SK-N-SH (cell line): ENCODE measurements at regions not wholly inside any gene's neighbourhood (a gene's known extent, or its start where the extent isn't known, plus 50 kb on each side); places are given as distances from the start of the nearest gene placed in this dataset.

Source experiments
- CTCF ChIA-PET: fragments of 300-600, 350-600 bp; formaldehyde crosslinking; extraction: SDS; loops from one replicate; lab custom pipeline; 2021; lab: Yijun Ruan, JAX
- POLR2A ChIA-PET: fragments of 350-600 bp; sonication (Branson Sonifier 250); formaldehyde crosslinking; extraction: SDS; loops from one replicate; lab custom pipeline; 2020; ENCODE audit warnings: antibody characterized with exemption, inconsistent platforms; lab: Yijun Ruan, JAX
- DNase-seq: peaks from one replicate; pipeline ENCODE4 v3.0.0; 2012
- H2AFZ ChIP-seq: fragments of 200-600 bp; sonication (generic); 2 replicates; pipeline ENCODE4 v1.8.1; 2016; ENCODE audit warnings: antibody characterized with exemption, mild to moderate bottlenecking, low read depth
- H3F3A ChIP-seq: fragments of 200-600 bp; sonication (generic); replicated peaks from 2 replicates; pipeline ENCODE3; 2016; ENCODE audit warnings: antibody characterized with exemption, mild to moderate bottlenecking; ENCODE audit not compliant: insufficient read depth
- H3K27ac ChIP-seq, 2 experiments: fragments of 200-500 bp in 1 of 2; fragments of 200-600 bp in 1 of 2; sonication (Bioruptor generic) in 1 of 2; sonication (generic), shearing (Covaris generic) in 1 of 2; 2 replicates each; pipeline versions ENCODE4 v1.5.1 to v1.6.1; 2014 to 2016; ENCODE audit warnings: low read depth in 2 of 2, inconsistent platforms in 1 of 2, low read length in 1 of 2, mild to moderate bottlenecking in 1 of 2, mixed read lengths in 1 of 2
- H3K27me3 ChIP-seq: fragments of 200-600 bp; sonication (generic), shearing (Covaris generic); 2 replicates; pipeline ENCODE4 v1.6.1; 2016; ENCODE audit warnings: mixed run types; ENCODE audit not compliant: insufficient read depth
- H3K36me3 ChIP-seq, 2 experiments: fragments of 200-500 bp in 1 of 2; fragments of 200-600 bp in 1 of 2; sonication (Bioruptor generic) in 1 of 2; sonication (generic) in 1 of 2; replicated peaks in 1 of 2; 2 replicates each; pipeline versions ENCODE3 to v1.5.1; 2014 to 2016; ENCODE audit warnings: low read length in 1 of 2, mild to moderate bottlenecking in 1 of 2; ENCODE audit not compliant: insufficient read depth in 2 of 2, control insufficient read depth in 1 of 2
- H3K4me1 ChIP-seq, 2 experiments: fragments of 200-500 bp in 1 of 2; fragments of 200-600 bp in 1 of 2; sonication (Bioruptor generic) in 1 of 2; sonication (generic), shearing (Covaris generic) in 1 of 2; 2 replicates each; pipeline versions ENCODE4 v1.5.1 to v1.6.1; 2014 to 2016; ENCODE audit warnings: low read depth in 1 of 2, low read length in 1 of 2, mixed run types in 1 of 2; ENCODE audit not compliant: insufficient read depth in 2 of 2, control insufficient read depth in 1 of 2
- H3K4me2 ChIP-seq: fragments of 200-600 bp; sonication (generic), shearing (Covaris generic); 2 replicates; pipeline ENCODE4 v1.6.1; 2017; ENCODE audit warnings: mixed run types
- H3K4me3 ChIP-seq, 2 experiments: fragments of 200-500 bp in 1 of 2; fragments of 200-600 bp in 1 of 2; sonication (Bioruptor generic) in 1 of 2; sonication (generic), shearing (Covaris generic) in 1 of 2; 2 replicates each; pipeline versions ENCODE4 v1.5.1 to v1.8.1; 2014 to 2016; ENCODE audit warnings: low read depth in 2 of 2, inconsistent platforms in 1 of 2, low read length in 1 of 2, mild to moderate bottlenecking in 1 of 2, mixed read lengths in 1 of 2, moderate library complexity in 1 of 2
- H3K79me2 ChIP-seq: fragments of 200-600 bp; sonication (generic); 2 replicates; pipeline ENCODE4 v1.8.1; 2017; ENCODE audit warnings: mild to moderate bottlenecking; ENCODE audit not compliant: insufficient read depth
- H3K9ac ChIP-seq: fragments of 200-600 bp; sonication (generic); 2 replicates; pipeline ENCODE4 v1.6.1; 2017; ENCODE audit warnings: mixed run types
- H3K9me2 ChIP-seq: fragments of 200-600 bp; sonication (generic); 2 replicates; pipeline ENCODE4 v1.6.1; 2017; ENCODE audit warnings: mixed run types
- H3K9me3 ChIP-seq: fragments of 200-600 bp; sonication (generic); 2 replicates; pipeline ENCODE4 v1.6.1; 2017; ENCODE audit warnings: mixed run types, mild to moderate bottlenecking, moderate library complexity
- H4K20me1 ChIP-seq: fragments of 200-600 bp; sonication (generic); 2 replicates; pipeline ENCODE4 v1.6.1; 2017; ENCODE audit warnings: mild to moderate bottlenecking, mixed run types; ENCODE audit not compliant: insufficient read depth
- CHD2 ChIP-seq: fragments of 150-350 bp; IDR thresholded peaks from 2 replicates; pipeline ENCODE4 v1.6.1; 2018; ENCODE audit warnings: low read length; ENCODE audit not compliant: partially characterized antibody
- CTCF ChIP-seq: fragments of 200-600 bp; sonication (generic); IDR thresholded peaks from 2 replicates; pipeline ENCODE4 v1.6.1; 2017; ENCODE audit warnings: antibody characterized with exemption, mild to moderate bottlenecking, moderate library complexity
- EP300 ChIP-seq, 2 experiments: IDR thresholded peaks; 2 replicates each; pipeline versions ENCODE4 v1.4.0 to v1.6.1; 2012; ENCODE audit warnings: borderline replicate concordance in 1 of 2, low read depth in 1 of 2, low read length in 1 of 2
- EZH2phosphoT487 ChIP-seq: fragments of 200-600 bp; sonication (generic); IDR thresholded peaks from 2 replicates; pipeline ENCODE4 v1.6.1; 2017; ENCODE audit warnings: low read depth, mixed run types, mild to moderate bottlenecking, antibody characterized with exemption, moderate library complexity, borderline replicate concordance
- FOSL2 ChIP-seq: IDR thresholded peaks from 2 replicates; pipeline ENCODE4 v1.4.0; 2012; ENCODE audit warnings: low read depth, mild to moderate bottlenecking, moderate library complexity, borderline replicate concordance
- FOXJ3 ChIP-seq: sonication (generic); formaldehyde crosslinking; IDR thresholded peaks from 2 replicates; pipeline ENCODE4 v1.5.1; 2020; ENCODE audit warnings: mild to moderate bottlenecking, missing genetic modification reagents
- FOXM1 ChIP-seq: IDR thresholded peaks from 2 replicates; pipeline ENCODE4 v1.4.0; 2012; ENCODE audit warnings: low read depth, mild to moderate bottlenecking
- GABPA ChIP-seq: IDR thresholded peaks from 2 replicates; pipeline ENCODE4 v1.4.0; 2012; ENCODE audit warnings: low read depth, mild to moderate bottlenecking
- GATA2 ChIP-seq: sonication (generic); formaldehyde crosslinking; IDR thresholded peaks from 2 replicates; pipeline ENCODE4 v1.5.0; 2020; ENCODE audit warnings: mild to moderate bottlenecking, missing genetic modification reagents
- IRF3 ChIP-seq: fragments of 150-350 bp; IDR thresholded peaks from 2 replicates; pipeline ENCODE4 v1.6.1; 2016; ENCODE audit warnings: mild to moderate bottlenecking, low read depth, low read length
- MEF2A ChIP-seq: IDR thresholded peaks from 2 replicates; pipeline ENCODE4 v1.4.0; 2012; ENCODE audit warnings: low read depth, borderline replicate concordance
- MXI1 ChIP-seq: IDR thresholded peaks from 2 replicates; pipeline ENCODE4 v1.6.1; 2012; ENCODE audit warnings: mild to moderate bottlenecking, low read depth, low read length, improper control_type of control experiment
- NFIC ChIP-seq: IDR thresholded peaks from 2 replicates; pipeline ENCODE4 v1.4.0; 2012; ENCODE audit warnings: borderline replicate concordance
- NRF1 ChIP-seq: IDR thresholded peaks from 2 replicates; pipeline ENCODE4 v1.6.1; 2012; ENCODE audit warnings: low read depth, mild to moderate bottlenecking, low read length
- PBX3 ChIP-seq: IDR thresholded peaks from 2 replicates; pipeline ENCODE4; 2012
- POLR2AphosphoS5 ChIP-seq: IDR thresholded peaks from 2 replicates; pipeline ENCODE4 v1.6.1; 2012; ENCODE audit warnings: low read depth, low read length
- RAD21 ChIP-seq: IDR thresholded peaks from 2 replicates; pipeline ENCODE4 v1.6.1; 2012; ENCODE audit warnings: mild to moderate bottlenecking, low read length
- RFX5 ChIP-seq: IDR thresholded peaks from 2 replicates; pipeline ENCODE4 v1.6.1; 2012; ENCODE audit warnings: mild to moderate bottlenecking, improper control_type of control experiment, low read length
- RXRA ChIP-seq: IDR thresholded peaks from 2 replicates; pipeline ENCODE4 v1.4.0; 2012; ENCODE audit warnings: low read depth, mild to moderate bottlenecking, borderline replicate concordance
- SMC3 ChIP-seq: IDR thresholded peaks from 2 replicates; pipeline ENCODE4 v1.6.1; 2012; ENCODE audit warnings: low read depth, low read length, improper control_type of control experiment
- TCF12 ChIP-seq: IDR thresholded peaks from 2 replicates; pipeline ENCODE4 v1.4.0; 2012
- TEAD4 ChIP-seq: IDR thresholded peaks from 2 replicates; pipeline ENCODE4 v1.4.0; 2012; ENCODE audit warnings: mild to moderate bottlenecking, borderline replicate concordance; ENCODE audit not compliant: insufficient read depth
- USF1 ChIP-seq: IDR thresholded peaks from 2 replicates; pipeline ENCODE4 v1.4.0; 2012; ENCODE audit warnings: low read depth, borderline replicate concordance
- USF2 ChIP-seq: fragments of 150-350 bp; IDR thresholded peaks from 2 replicates; pipeline ENCODE4 v1.6.1; 2017; ENCODE audit warnings: antibody characterized with exemption, low read length, low read depth, borderline replicate concordance
- YY1 ChIP-seq: IDR thresholded peaks from 2 replicates; pipeline ENCODE4 v1.4.0; 2012; ENCODE audit warnings: low read depth, mild to moderate bottlenecking
- whole genome bisulfite sequencing: methylation state at CpG from one replicate; pipeline ENCODE4 v1.1.6; 2017; ENCODE audit warnings: low lambda C conversion rate; 5-methylcytosine and 5-hydroxymethylcytosine counted together
- TF ChIP-seq, protein P1 (sequence below): IDR thresholded peaks from 2 replicates; pipeline ENCODE4 v1.4.0; 2012; ENCODE audit warnings: low read depth, borderline replicate concordance
- TF ChIP-seq, protein P2 (sequence below): IDR thresholded peaks from 2 replicates; pipeline ENCODE4 v1.4.0; 2012; ENCODE audit warnings: low read depth

GRCh38 chr5:109533751-109534272 lies 124.0 kb upstream of the PJA2 start:
- Histone ChIP-seq H3K79me2 (no peaks in the 10 kb centered on the region), H4K20me1 (no peaks in the 10 kb centered on the region), H3K27ac (peak overlapping the region; percentile 33 to 81), H3K9me2 (no peaks in the 10 kb centered on the region), H3F3A (peaks cover 9% of the 10 kb centered on the region), H3K9me3 (no peaks in the 10 kb centered on the region), H3K4me1 (no peaks in the 10 kb centered on the region; a peak in 1 of 4 replicates), H3K9ac (no peak overlapping the region; the same call in 1 of the 2 replicates), H3K36me3 (no peaks in the 10 kb centered on the region), H3K4me2 (peak overlapping the region; percentile 49), H3K27me3 (no peaks in the 10 kb centered on the region), H3K4me3 (peak overlapping the region; percentile 7 to 22; a peak in 1 of 4 replicates), H2AFZ (peak overlapping the region; percentile 59; the same call in 1 of the 2 replicates)
- POLR2A ChIA-PET = no interaction called here
- peak; percentile 8 for DNase-seq
- CTCF ChIA-PET = no interaction called here
- 2% methylated on average over 4 of the region's 4 CpGs for WGBS
- TF ChIP-seq FOXJ3 (no peak), MXI1 (no peak), YY1 (no peak), EZH2phosphoT487 (no peak), RAD21 (no peak), FOXM1 (no peak), RXRA (0 out of 2 replicates have a peak, but pooled peaks have one; percentile 17), CHD2 (peak; percentile 24), GABPA (no peak), EP300 (IDR thresholded peaks at IDR 0.05; ENCODE audit: borderline replicate concordance in 1 of 2, low read depth in 1 of 2, low read length in 1 of 2) (peak; percentile 59 to 74), POLR2AphosphoS5 (peak; percentile 66; the same call in 1 of the 2 replicates), USF2 (no peak), CTCF (no peak), TEAD4 (peak; percentile 73; the same call in 1 of the 2 replicates), RFX5 (no peak), USF1 (no peak), MEF2A (no peak), IRF3 (no peak), TCF12 (peak; percentile 90), NFIC (peak; percentile 7; the same call in 1 of the 2 replicates), GATA2 (CRISPR knock-in tag) (peak; percentile 75), PBX3 (peak; percentile 80), SMC3 (no peak), FOSL2 (peak; percentile 48), NRF1 (no peak)
- TF ChIP-seq, protein P1, sequence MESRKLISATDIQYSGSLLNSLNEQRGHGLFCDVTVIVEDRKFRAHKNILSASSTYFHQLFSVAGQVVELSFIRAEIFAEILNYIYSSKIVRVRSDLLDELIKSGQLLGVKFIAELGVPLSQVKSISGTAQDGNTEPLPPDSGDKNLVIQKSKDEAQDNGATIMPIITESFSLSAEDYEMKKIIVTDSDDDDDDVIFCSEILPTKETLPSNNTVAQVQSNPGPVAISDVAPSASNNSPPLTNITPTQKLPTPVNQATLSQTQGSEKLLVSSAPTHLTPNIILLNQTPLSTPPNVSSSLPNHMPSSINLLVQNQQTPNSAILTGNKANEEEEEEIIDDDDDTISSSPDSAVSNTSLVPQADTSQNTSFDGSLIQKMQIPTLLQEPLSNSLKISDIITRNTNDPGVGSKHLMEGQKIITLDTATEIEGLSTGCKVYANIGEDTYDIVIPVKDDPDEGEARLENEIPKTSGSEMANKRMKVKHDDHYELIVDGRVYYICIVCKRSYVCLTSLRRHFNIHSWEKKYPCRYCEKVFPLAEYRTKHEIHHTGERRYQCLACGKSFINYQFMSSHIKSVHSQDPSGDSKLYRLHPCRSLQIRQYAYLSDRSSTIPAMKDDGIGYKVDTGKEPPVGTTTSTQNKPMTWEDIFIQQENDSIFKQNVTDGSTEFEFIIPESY = no peak
- TF ChIP-seq, protein P2, sequence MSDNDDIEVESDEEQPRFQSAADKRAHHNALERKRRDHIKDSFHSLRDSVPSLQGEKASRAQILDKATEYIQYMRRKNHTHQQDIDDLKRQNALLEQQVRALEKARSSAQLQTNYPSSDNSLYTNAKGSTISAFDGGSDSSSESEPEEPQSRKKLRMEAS = no peak
